LNCAP (cell line): ENCODE measurements at regions not wholly inside any gene's neighbourhood (a gene's known extent, or its start where the extent isn't known, plus 50 kb on each side); places are given as distances from the start of the nearest gene placed in this dataset.

ENCODE experiments used
- CTCF ChIP-seq: fragments of 450-650 bp; IDR thresholded peaks from 2 replicates; pipeline ENCODE4 v1.5.1; 2017; ENCODE audit warnings: mild to moderate bottlenecking

- no peak for TF ChIP-seq CTCF
Measured at GRCh38 chr2:7829241-7829640, 852.6 kb upstream of the ID2 start.

- no peak for TF ChIP-seq CTCF
Measured at GRCh38 chr2:7830616-7831015, 851.2 kb upstream of the ID2 start.

- no peak for TF ChIP-seq CTCF
Measured at GRCh38 chr2:7835151-7835550, 846.7 kb upstream of the ID2 start.

- TF ChIP-seq CTCF, result no peak
Measured at GRCh38 chr2:7835693-7836680, 845.9 kb upstream of the ID2 start.

- TF ChIP-seq CTCF, result no peak
Measured at GRCh38 chr2:7837237-7837760, 844.6 kb upstream of the ID2 start.

- no peak for TF ChIP-seq CTCF
Measured at GRCh38 chr2:7838669-7839068, 843.2 kb upstream of the ID2 start.

GRCh38 chr2:7840651-7841380 lies 841.0 kb upstream of the ID2 start:
- TF ChIP-seq CTCF, result no peak
